WTC11 (cell line): ENCODE measurements at regions not wholly inside any gene's neighbourhood (a gene's known extent, or its start where the extent isn't known, plus 50 kb on each side); places are given as distances from the start of the nearest gene placed in this dataset.

Source experiments
- ATAC-seq: fragments of 200-7000 bp; cut with Tn5 transposase; 2 replicates; pipeline ENCODE4 v1.10.0; 2021; ENCODE audit warnings: mild to moderate bottlenecking, moderate library complexity
- CTCF ChIA-PET: fragments of 300-600 bp; sonication (Branson Sonifier 250); formaldehyde crosslinking; loops from one replicate; lab custom pipeline; 2021; ENCODE audit warnings: antibody characterized with exemption; lab: Charles Lee
- POLR2A ChIA-PET: fragments of 350-600 bp; sonication (Branson Sonifier 250); formaldehyde crosslinking; loops from one replicate; lab custom pipeline; 2021; ENCODE audit warnings: antibody characterized with exemption; lab: Charles Lee
- DNase-seq: peaks from one replicate; pipeline ENCODE4 v3.0.0; 2021; ENCODE audit warnings: low spot score
- H3K27ac Mint-ChIP-seq: 2 replicates; pipeline ENCODE4 v1.8.0; 2021; ENCODE audit warnings: mixed read lengths
- H3K27me3 Mint-ChIP-seq: 2 replicates; pipeline ENCODE4 v1.8.0; 2021; ENCODE audit warnings: low read depth, mild to moderate bottlenecking, moderate library complexity, mixed read lengths
- H3K36me3 Mint-ChIP-seq: 2 replicates; pipeline ENCODE4 v1.8.0; 2021; ENCODE audit warnings: mixed read lengths
- H3K4me1 Mint-ChIP-seq: 2 replicates; pipeline ENCODE4 v1.8.0; 2022; ENCODE audit warnings: mixed read lengths
- H3K4me3 Mint-ChIP-seq: 2 replicates; pipeline ENCODE4 v1.8.0; 2021; ENCODE audit warnings: mild to moderate bottlenecking, moderate library complexity, mixed read lengths
- H3K9me3 Mint-ChIP-seq: 2 replicates; pipeline ENCODE4 v1.8.0; 2021; ENCODE audit warnings: mixed read lengths
- AR ChIP-seq: fragments of 250-450 bp; sonication (Bioruptor Pico); IDR thresholded peaks from 2 replicates; pipeline ENCODE4 v1.9.0; 2021; ENCODE audit warnings: mild to moderate bottlenecking
- ATF1 ChIP-seq: sonication (generic); formaldehyde crosslinking; IDR thresholded peaks from 2 replicates; pipeline ENCODE4 v1.8.1; 2023; ENCODE audit warnings: mild to moderate bottlenecking, moderate library complexity, missing genetic modification reagents
- ATF3 ChIP-seq: sonication (generic); formaldehyde crosslinking; conservative IDR thresholded peaks from 2 replicates; pipeline ENCODE4 v1.8.1; 2022; ENCODE audit warnings: mild to moderate bottlenecking, missing genetic modification reagents
- E2F4 ChIP-seq: sonication (generic); formaldehyde crosslinking; IDR thresholded peaks from 2 replicates; pipeline ENCODE4 v1.8.1; 2022; ENCODE audit warnings: low read depth, mild to moderate bottlenecking, moderate library complexity, missing genetic modification reagents, borderline replicate concordance
- JAZF1 ChIP-seq: fragments of 250-450 bp; sonication (Bioruptor Pico); IDR thresholded peaks from 2 replicates; pipeline ENCODE4 v1.9.0; 2021; ENCODE audit warnings: moderate library complexity, mild to moderate bottlenecking, inconsistent platforms
- KAT7 ChIP-seq: sonication (generic); formaldehyde crosslinking; IDR thresholded peaks from 2 replicates; pipeline ENCODE4 v1.8.1; 2023; ENCODE audit warnings: missing genetic modification reagents, mild to moderate bottlenecking, borderline replicate concordance
- MXD4 ChIP-seq: fragments of 250-450 bp; sonication (Bioruptor Pico); IDR thresholded peaks from 2 replicates; pipeline ENCODE4 v1.8.0; 2021; ENCODE audit warnings: mild to moderate bottlenecking, moderate library complexity, borderline replicate concordance
- NFYB ChIP-seq: sonication (generic); formaldehyde crosslinking; conservative IDR thresholded peaks from 2 replicates; pipeline ENCODE4 v1.8.0; 2022; ENCODE audit warnings: low read depth, missing genetic modification reagents
- PRRX2 ChIP-seq: fragments of 250-450 bp; sonication (Bioruptor Pico); IDR thresholded peaks from 2 replicates; pipeline ENCODE4 v1.8.0; 2021; ENCODE audit warnings: mild to moderate bottlenecking
- SMAD4 ChIP-seq: sonication (generic); formaldehyde crosslinking; IDR thresholded peaks from 2 replicates; pipeline ENCODE4 v1.8.0; 2022; ENCODE audit warnings: mild to moderate bottlenecking, missing genetic modification reagents
- SOX15 ChIP-seq: fragments of 250-450 bp; sonication (Bioruptor Pico); IDR thresholded peaks from 2 replicates; pipeline ENCODE4 v1.9.0; 2021; ENCODE audit warnings: mild to moderate bottlenecking
- STAT6 ChIP-seq: sonication (generic); formaldehyde crosslinking; conservative IDR thresholded peaks from 2 replicates; pipeline ENCODE4 v1.8.1; 2023; ENCODE audit warnings: mild to moderate bottlenecking, low read depth, missing genetic modification reagents, moderate library complexity
- TCF7 ChIP-seq: sonication (generic); formaldehyde crosslinking; IDR thresholded peaks from 2 replicates; pipeline ENCODE4 v1.8.0; 2022; ENCODE audit warnings: mild to moderate bottlenecking, low read depth, missing genetic modification reagents, moderate library complexity
- TP53 ChIP-seq: sonication (generic); formaldehyde crosslinking; IDR thresholded peaks from 2 replicates; pipeline ENCODE4 v1.8.1; 2023; ENCODE audit warnings: mild to moderate bottlenecking, missing genetic modification reagents
- USF1 ChIP-seq: sonication (generic); formaldehyde crosslinking; IDR thresholded peaks from 2 replicates; pipeline ENCODE4 v1.8.0; 2022; ENCODE audit warnings: mild to moderate bottlenecking, missing genetic modification reagents
- ZBTB21 ChIP-seq: sonication (generic); formaldehyde crosslinking; IDR thresholded peaks from 2 replicates; pipeline ENCODE4 v1.8.1; 2023; ENCODE audit warnings: mild to moderate bottlenecking, missing genetic modification reagents, borderline replicate concordance
- ZNF423 ChIP-seq: fragments of 250-450 bp; sonication (Bioruptor Pico); IDR thresholded peaks from 2 replicates; pipeline ENCODE4 v2.1.2; 2022; ENCODE audit warnings: mild to moderate bottlenecking, moderate library complexity
- ZNF512 ChIP-seq: sonication (generic); formaldehyde crosslinking; IDR thresholded peaks from 2 replicates; pipeline ENCODE4 v1.8.1; 2022; ENCODE audit warnings: missing genetic modification reagents, borderline replicate concordance
- ZNF532 ChIP-seq: fragments of 250-450 bp; sonication (Bioruptor Pico); IDR thresholded peaks from 2 replicates; pipeline ENCODE4 v1.9.0; 2021; ENCODE audit warnings: mild to moderate bottlenecking, borderline replicate concordance
- ZNF671 ChIP-seq: fragments of 250-450 bp; sonication (Bioruptor Pico); IDR thresholded peaks from 2 replicates; pipeline ENCODE4 v1.8.0; 2021; ENCODE audit warnings: mild to moderate bottlenecking

- ATAC-seq (no peak), DNase-seq (no peak)
- peak overlapping the region; percentile 97 for H3K27ac Mint-ChIP-seq
- TF ChIP-seq TCF7 (CRISPR knock-in tag) (no peak), ZBTB21 (CRISPR knock-in tag) (no peak), MXD4 (CRISPR knock-in tag) (no peak), ZNF423 (CRISPR knock-in tag) (no peak), AR (CRISPR knock-in tag) (no peak), NFYB (CRISPR knock-in tag) (no peak), ATF1 (CRISPR knock-in tag) (no peak), KAT7 (CRISPR knock-in tag) (no peak), SMAD4 (no peak), JAZF1 (CRISPR knock-in tag) (no peak), TP53 (CRISPR knock-in tag) (no peak), E2F4 (CRISPR knock-in tag) (no peak), ZNF512 (CRISPR knock-in tag) (no peak)
- H3K36me3 Mint-ChIP-seq: peaks cover 3% of the 10 kb centered on the region
- H3K27me3 Mint-ChIP-seq: no peaks in the 10 kb centered on the region
- POLR2A ChIA-PET: no interaction called here
- no peak overlapping the region for H3K4me3 Mint-ChIP-seq
- H3K9me3 Mint-ChIP-seq: 0 out of 2 replicates have a peak, but pooled peaks cover 3% of the 10 kb centered on the region
- CTCF ChIA-PET: no interaction called here
- peaks cover 48% of the 10 kb centered on the region for H3K4me1 Mint-ChIP-seq
Measured at GRCh38 chrX:6694977-6695376, 160.1 kb upstream of the VCX3A start.

GRCh38 chrX:6694221-6694620, 159.3 kb upstream of the VCX3A start:
- H3K27ac Mint-ChIP-seq: peak overlapping the region; percentile 97
- no peak for ATAC-seq
- no peak for DNase-seq
- no peak overlapping the region for H3K4me3 Mint-ChIP-seq
- peaks cover 48% of the 10 kb centered on the region for H3K4me1 Mint-ChIP-seq
- H3K36me3 Mint-ChIP-seq: peaks cover 10% of the 10 kb centered on the region
- H3K9me3 Mint-ChIP-seq: peaks cover 9% of the 10 kb centered on the region
- ChIA-PET POLR2A (no interaction called here), CTCF (no interaction called here)
- H3K27me3 Mint-ChIP-seq: no peaks in the 10 kb centered on the region
- TF ChIP-seq ZNF532 (CRISPR knock-in tag) (no peak), SOX15 (CRISPR knock-in tag) (no peak), MXD4 (CRISPR knock-in tag) (no peak), STAT6 (no peak), ATF3 (CRISPR knock-in tag) (no peak), ZNF671 (CRISPR knock-in tag) (no peak), PRRX2 (CRISPR knock-in tag) (no peak), USF1 (CRISPR knock-in tag) (no peak)
